K562 (cell line): ENCODE measurements at regions not wholly inside any gene's neighbourhood (a gene's known extent, or its start where the extent isn't known, plus 50 kb on each side); places are given as distances from the start of the nearest gene placed in this dataset.

Experiments
- ATAC-seq: fragments of 200-7000 bp; cut with Tn5 transposase; 3 replicates; pipeline ENCODE4 v1.9.1; 2020; ENCODE audit warnings: moderate library complexity
- BruUV-seq: library from RNA; stranded (reverse); fragments of 400-500 nt; replicated peaks from 2 replicates; lab custom pipeline; 2021; lab: Mats Ljungman, UMichigan
- CTCF ChIA-PET: fragments of 300-600 bp; formaldehyde crosslinking; extraction: SDS; loops from one replicate; lab custom pipeline; 2021; ENCODE audit warnings: low intra/inter-chr PET ratio; lab: Yijun Ruan, JAX
- POLR2A ChIA-PET: fragments of 300-600, 350-650 bp; sonication (Branson Sonifier 250); formaldehyde crosslinking; extraction: SDS; loops from one replicate; lab custom pipeline; 2021; ENCODE audit warnings: antibody characterized with exemption, inconsistent platforms; lab: Yijun Ruan, JAX
- DNase-seq, 4 experiments: peaks; one replicate each; pipeline versions ENCODE4 v3.0.0 to v3.0.0-alpha.2; 2011 to 2018; ENCODE audit warnings: low spot score in 3 of 4, mixed read lengths in 3 of 4; ENCODE audit errors: extremely low read depth in 1 of 4
- FAIRE-seq: peaks from 2 replicates; lab custom pipeline; 2011; peaks lifted over from hg19 to GRCh38; lab: Jason Lieb, UNC
- H2AFZ ChIP-seq: 2 replicates; pipeline ENCODE4 v1.6.0; 2011; ENCODE audit warnings: low read depth, low read length, control low read depth, inconsistent platforms
- H3K27ac ChIP-seq: fragments of 200-600 bp; 3 replicates; pipeline ENCODE4 v1.8.0; 2011; ENCODE audit warnings: low read depth, mild to moderate bottlenecking, control low read depth, inconsistent platforms, low read length, moderate library complexity, mixed read lengths; ENCODE audit errors: extremely low read depth
- H3K27me3 ChIP-seq, 2 experiments: fragments of 300-600 bp in 1 of 2; 2 replicates in 1 of 2; 3 replicates in 1 of 2; pipeline versions ENCODE4 v1.6.0 to v1.8.0; 2011; ENCODE audit warnings: inconsistent platforms in 2 of 2, low read length in 2 of 2, mild to moderate bottlenecking in 1 of 2, mixed read lengths in 1 of 2, moderate library complexity in 1 of 2; ENCODE audit not compliant: control insufficient read depth in 2 of 2, insufficient read depth in 2 of 2
- H3K36me3 ChIP-seq: fragments of 300-600 bp; 3 replicates; pipeline ENCODE4 v1.8.0; 2011; ENCODE audit warnings: mild to moderate bottlenecking, low read length, inconsistent platforms; ENCODE audit not compliant: control insufficient read depth, insufficient read depth
- H3K4me1 ChIP-seq, 2 experiments: fragments of 200-600 bp in 1 of 2; replicated peaks in 1 of 2; 2 replicates in 1 of 2; 3 replicates in 1 of 2; pipeline versions ENCODE4 v1.5.1 to v1.8.0; 2011; ENCODE audit warnings: inconsistent platforms in 2 of 2, low read length in 2 of 2, mild to moderate bottlenecking in 1 of 2, mixed read lengths in 1 of 2, moderate library complexity in 1 of 2; ENCODE audit not compliant: control insufficient read depth in 2 of 2, insufficient read depth in 2 of 2
- H3K4me2 ChIP-seq: 2 replicates; pipeline ENCODE4 v1.6.1; 2011; ENCODE audit warnings: low read length, control low read depth, inconsistent platforms, mixed read lengths; ENCODE audit not compliant: insufficient read depth
- H3K4me3 ChIP-seq: fragments of 200-600 bp; sonication (generic), shearing (Covaris generic); 2 replicates; pipeline ENCODE4 v1.5.1; 2016; ENCODE audit warnings: control low read depth, inconsistent platforms
- H3K79me2 ChIP-seq: fragments of 200-600 bp; 3 replicates; pipeline ENCODE4 v1.8.0; 2011; ENCODE audit warnings: low read length, inconsistent platforms; ENCODE audit not compliant: control insufficient read depth, insufficient read depth
- H3K9ac ChIP-seq, 2 experiments: 2 replicates each; pipeline versions ENCODE4 v1.6.0 to v1.6.1; 2011; ENCODE audit warnings: low read depth in 2 of 2, low read length in 2 of 2, control low read depth in 1 of 2, inconsistent platforms in 1 of 2, mild to moderate bottlenecking in 1 of 2, mixed read lengths in 1 of 2; ENCODE audit not compliant: insufficient read depth in 1 of 2
- H3K9me1 ChIP-seq: one replicate; pipeline ENCODE4 v1.6.0; 2011; ENCODE audit warnings: inconsistent platforms, mild to moderate bottlenecking, low read length, moderate library complexity; ENCODE audit not compliant: control insufficient read depth, insufficient read depth
- H3K9me3 ChIP-seq: replicated peaks from 2 replicates; pipeline ENCODE4 v1.5.1; 2011; ENCODE audit warnings: low read depth, low read length, inconsistent platforms; ENCODE audit not compliant: control insufficient read depth, insufficient read depth
- H4K20me1 ChIP-seq: replicated peaks from 2 replicates; pipeline ENCODE4 v1.6.1; 2011; ENCODE audit warnings: low read length, inconsistent platforms, mixed read lengths; ENCODE audit not compliant: control insufficient read depth, insufficient read depth
- POLR2A ChIP-seq: fragments of 450-650 bp; conservative IDR thresholded peaks from 2 replicates; pipeline ENCODE4 v1.6.1; 2016
- SPI1 ChIP-seq: IDR thresholded peaks from 2 replicates; pipeline ENCODE4 v1.6.1; 2011; ENCODE audit warnings: low read depth, low read length, control low read depth, borderline replicate concordance
- ZNF224 ChIP-seq: sonication (generic); formaldehyde crosslinking; IDR thresholded peaks from 2 replicates; pipeline ENCODE4 v1.8.0; 2022; ENCODE audit warnings: mild to moderate bottlenecking, missing genetic modification reagents
- in situ Hi-C: fragments of 300-500 bp; cut with MboI; formaldehyde crosslinking; loops from 4 replicates; pipeline ENCODE4 v1.15.0; 2018; ENCODE audit warnings: inconsistent platforms, mixed read lengths
- intact Hi-C: fragments of 100-400 bp; cut with micrococcal nuclease; formaldehyde crosslinking; loops from 2 replicates; pipeline ENCODE4 v1.14.2; 2022
- TF ChIP-seq, protein P1 (sequence below): fragments of 250-450 bp; sonication (Bioruptor Pico); IDR thresholded peaks from 2 replicates; pipeline ENCODE4 v1.5.0; 2021
- TF ChIP-seq, protein P2 (sequence below), 2 experiments: fragments of 250-450 bp in 1 of 2; fragments of 450-650 bp in 1 of 2; sonication (Bioruptor Pico) in 1 of 2; IDR thresholded peaks; 2 replicates each; pipeline versions ENCODE4 v1.6.1 to v1.8.0; 2016 to 2021; ENCODE audit warnings: mild to moderate bottlenecking in 2 of 2, moderate library complexity in 2 of 2, missing compliant biosample characterization in 1 of 2, missing genetic modification characterization in 1 of 2

DNA sequence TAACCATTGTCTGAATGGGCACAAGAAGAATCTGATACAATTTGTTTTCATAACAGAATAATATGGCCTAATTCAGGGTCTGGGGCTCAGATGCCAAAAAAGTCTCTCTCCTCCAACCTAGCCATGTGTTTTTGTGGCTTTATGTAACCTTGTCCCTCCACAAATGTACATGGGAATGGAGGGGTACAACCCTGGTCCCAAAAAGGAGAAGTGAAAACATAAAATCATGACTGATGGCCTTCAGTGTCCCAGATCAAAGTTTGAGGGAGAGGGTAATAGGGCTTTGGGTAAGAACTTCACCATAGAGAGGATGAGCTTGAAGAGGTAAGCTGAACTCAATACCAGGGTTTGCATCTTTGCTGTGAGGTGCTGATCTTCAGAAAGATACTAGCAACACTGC lies 136.3 kb upstream of the BACH2 start:
- CTCF ChIA-PET, result no interaction called here
- no peaks in the 10 kb centered on the region; the same call in 1 of the 2 replicates for H3K9me3 ChIP-seq
- in situ Hi-C loops, result no loop called here

More for the DNA sequence above, 136.3 kb upstream of the BACH2 start:
- no peaks in the 10 kb centered on the region for H3K27me3 ChIP-seq
- H3K9ac ChIP-seq, result no peak overlapping the region
- no peaks in the 10 kb centered on the region for H4K20me1 ChIP-seq
- H3K4me3 ChIP-seq, result no peak overlapping the region
- no peaks in the 10 kb centered on the region for H3K4me1 ChIP-seq
- TF ChIP-seq SPI1 (0 out of 2 replicates have a peak, but pooled peaks have one; percentile 11), POLR2A (no peak), ZNF224 (CRISPR knock-in tag) (no peak)
- TF ChIP-seq, protein P1, sequence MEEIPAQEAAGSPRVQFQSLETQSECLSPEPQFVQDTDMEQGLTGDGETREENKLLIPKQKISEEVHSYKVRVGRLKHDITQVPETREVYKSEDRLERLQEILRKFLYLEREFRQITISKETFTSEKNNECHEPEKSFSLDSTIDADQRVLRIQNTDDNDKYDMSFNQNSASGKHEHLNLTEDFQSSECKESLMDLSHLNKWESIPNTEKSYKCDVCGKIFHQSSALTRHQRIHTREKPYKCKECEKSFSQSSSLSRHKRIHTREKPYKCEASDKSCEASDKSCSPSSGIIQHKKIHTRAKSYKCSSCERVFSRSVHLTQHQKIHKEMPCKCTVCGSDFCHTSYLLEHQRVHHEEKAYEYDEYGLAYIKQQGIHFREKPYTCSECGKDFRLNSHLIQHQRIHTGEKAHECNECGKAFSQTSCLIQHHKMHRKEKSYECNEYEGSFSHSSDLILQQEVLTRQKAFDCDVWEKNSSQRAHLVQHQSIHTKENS (CRISPR knock-in tag), result no peak
- TF ChIP-seq, protein P2, sequence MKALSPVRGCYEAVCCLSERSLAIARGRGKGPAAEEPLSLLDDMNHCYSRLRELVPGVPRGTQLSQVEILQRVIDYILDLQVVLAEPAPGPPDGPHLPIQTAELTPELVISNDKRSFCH (CRISPR knock-in tag; IDR thresholded peaks at IDR 0.05), result no peak
- TF ChIP-seq, protein P2 (tag; IDR thresholded peaks at IDR 0.05), result no peak
- TF ChIP-seq, all 486 proteins: peak for 1
- no peak for DNase-seq
- Histone ChIP-seq H3K36me3 (no peaks in the 10 kb centered on the region), H3K9me1 (no peaks in the 10 kb centered on the region), H2AFZ (no peak overlapping the region), H3K79me2 (no peaks in the 10 kb centered on the region), H3K27ac (no peak overlapping the region), H3K4me2 (no peak overlapping the region)
- FAIRE-seq, result no peak
- POLR2A ChIA-PET, result interaction anchor here (0.7 kb wide), 1 partner anchor 17 kb away, joined by 3 read pairs; no protein-coding TSS in a partner anchor
- ATAC-seq, result no peak
- BruUV-seq, result no TSS peak
- intact Hi-C loops, result no loop called here
